SK-N-SH (cell line): ENCODE measurements at regions not wholly inside any gene's neighbourhood (a gene's known extent, or its start where the extent isn't known, plus 50 kb on each side); places are given as distances from the start of the nearest gene placed in this dataset.

Experiments used
- CTCF ChIA-PET: fragments of 300-600, 350-600 bp; formaldehyde crosslinking; extraction: SDS; loops from one replicate; lab custom pipeline; 2021; lab: Yijun Ruan, JAX
- POLR2A ChIA-PET: fragments of 350-600 bp; sonication (Branson Sonifier 250); formaldehyde crosslinking; extraction: SDS; loops from one replicate; lab custom pipeline; 2020; ENCODE audit warnings: antibody characterized with exemption, inconsistent platforms; lab: Yijun Ruan, JAX
- DNase-seq: peaks from one replicate; pipeline ENCODE4 v3.0.0; 2012
- H2AFZ ChIP-seq: fragments of 200-600 bp; sonication (generic); 2 replicates; pipeline ENCODE4 v1.8.1; 2016; ENCODE audit warnings: antibody characterized with exemption, mild to moderate bottlenecking, low read depth
- H3F3A ChIP-seq: fragments of 200-600 bp; sonication (generic); replicated peaks from 2 replicates; pipeline ENCODE3; 2016; ENCODE audit warnings: antibody characterized with exemption, mild to moderate bottlenecking; ENCODE audit not compliant: insufficient read depth
- H3K27ac ChIP-seq, 2 experiments: fragments of 200-500 bp in 1 of 2; fragments of 200-600 bp in 1 of 2; sonication (Bioruptor generic) in 1 of 2; sonication (generic), shearing (Covaris generic) in 1 of 2; 2 replicates each; pipeline versions ENCODE4 v1.5.1 to v1.6.1; 2014 to 2016; ENCODE audit warnings: low read depth in 2 of 2, inconsistent platforms in 1 of 2, low read length in 1 of 2, mild to moderate bottlenecking in 1 of 2, mixed read lengths in 1 of 2
- H3K27me3 ChIP-seq: fragments of 200-600 bp; sonication (generic), shearing (Covaris generic); 2 replicates; pipeline ENCODE4 v1.6.1; 2016; ENCODE audit warnings: mixed run types; ENCODE audit not compliant: insufficient read depth
- H3K36me3 ChIP-seq, 2 experiments: fragments of 200-500 bp in 1 of 2; fragments of 200-600 bp in 1 of 2; sonication (Bioruptor generic) in 1 of 2; sonication (generic) in 1 of 2; replicated peaks in 1 of 2; 2 replicates each; pipeline versions ENCODE3 to v1.5.1; 2014 to 2016; ENCODE audit warnings: low read length in 1 of 2, mild to moderate bottlenecking in 1 of 2; ENCODE audit not compliant: insufficient read depth in 2 of 2, control insufficient read depth in 1 of 2
- H3K4me1 ChIP-seq, 2 experiments: fragments of 200-500 bp in 1 of 2; fragments of 200-600 bp in 1 of 2; sonication (Bioruptor generic) in 1 of 2; sonication (generic), shearing (Covaris generic) in 1 of 2; 2 replicates each; pipeline versions ENCODE4 v1.5.1 to v1.6.1; 2014 to 2016; ENCODE audit warnings: low read depth in 1 of 2, low read length in 1 of 2, mixed run types in 1 of 2; ENCODE audit not compliant: insufficient read depth in 2 of 2, control insufficient read depth in 1 of 2
- H3K4me2 ChIP-seq: fragments of 200-600 bp; sonication (generic), shearing (Covaris generic); 2 replicates; pipeline ENCODE4 v1.6.1; 2017; ENCODE audit warnings: mixed run types
- H3K4me3 ChIP-seq, 2 experiments: fragments of 200-500 bp in 1 of 2; fragments of 200-600 bp in 1 of 2; sonication (Bioruptor generic) in 1 of 2; sonication (generic), shearing (Covaris generic) in 1 of 2; 2 replicates each; pipeline versions ENCODE4 v1.5.1 to v1.8.1; 2014 to 2016; ENCODE audit warnings: low read depth in 2 of 2, inconsistent platforms in 1 of 2, low read length in 1 of 2, mild to moderate bottlenecking in 1 of 2, mixed read lengths in 1 of 2, moderate library complexity in 1 of 2
- H3K79me2 ChIP-seq: fragments of 200-600 bp; sonication (generic); 2 replicates; pipeline ENCODE4 v1.8.1; 2017; ENCODE audit warnings: mild to moderate bottlenecking; ENCODE audit not compliant: insufficient read depth
- H3K9ac ChIP-seq: fragments of 200-600 bp; sonication (generic); 2 replicates; pipeline ENCODE4 v1.6.1; 2017; ENCODE audit warnings: mixed run types
- H3K9me2 ChIP-seq: fragments of 200-600 bp; sonication (generic); 2 replicates; pipeline ENCODE4 v1.6.1; 2017; ENCODE audit warnings: mixed run types
- H3K9me3 ChIP-seq: fragments of 200-600 bp; sonication (generic); 2 replicates; pipeline ENCODE4 v1.6.1; 2017; ENCODE audit warnings: mixed run types, mild to moderate bottlenecking, moderate library complexity
- H4K20me1 ChIP-seq: fragments of 200-600 bp; sonication (generic); 2 replicates; pipeline ENCODE4 v1.6.1; 2017; ENCODE audit warnings: mild to moderate bottlenecking, mixed run types; ENCODE audit not compliant: insufficient read depth
- CTCF ChIP-seq: fragments of 200-600 bp; sonication (generic); IDR thresholded peaks from 2 replicates; pipeline ENCODE4 v1.6.1; 2017; ENCODE audit warnings: antibody characterized with exemption, mild to moderate bottlenecking, moderate library complexity
- ELF1 ChIP-seq: IDR thresholded peaks from 2 replicates; pipeline ENCODE4 v1.4.0; 2012
- EZH2phosphoT487 ChIP-seq: fragments of 200-600 bp; sonication (generic); IDR thresholded peaks from 2 replicates; pipeline ENCODE4 v1.6.1; 2017; ENCODE audit warnings: low read depth, mixed run types, mild to moderate bottlenecking, antibody characterized with exemption, moderate library complexity, borderline replicate concordance
- FOXJ3 ChIP-seq: sonication (generic); formaldehyde crosslinking; IDR thresholded peaks from 2 replicates; pipeline ENCODE4 v1.5.1; 2020; ENCODE audit warnings: mild to moderate bottlenecking, missing genetic modification reagents
- GABPA ChIP-seq: IDR thresholded peaks from 2 replicates; pipeline ENCODE4 v1.4.0; 2012; ENCODE audit warnings: low read depth, mild to moderate bottlenecking
- IRF3 ChIP-seq: fragments of 150-350 bp; IDR thresholded peaks from 2 replicates; pipeline ENCODE4 v1.6.1; 2016; ENCODE audit warnings: mild to moderate bottlenecking, low read depth, low read length
- JUND ChIP-seq: IDR thresholded peaks from 2 replicates; pipeline ENCODE4 v1.4.0; 2012
- PBX3 ChIP-seq: IDR thresholded peaks from 2 replicates; pipeline ENCODE4; 2012
- POLR2AphosphoS5 ChIP-seq: IDR thresholded peaks from 2 replicates; pipeline ENCODE4 v1.6.1; 2012; ENCODE audit warnings: low read depth, low read length
- RFX5 ChIP-seq: IDR thresholded peaks from 2 replicates; pipeline ENCODE4 v1.6.1; 2012; ENCODE audit warnings: mild to moderate bottlenecking, improper control_type of control experiment, low read length
- SIN3A ChIP-seq: IDR thresholded peaks from 2 replicates; pipeline ENCODE4 v1.6.1; 2012; ENCODE audit warnings: low read depth, mild to moderate bottlenecking, low read length, moderate library complexity, borderline replicate concordance
- SMC3 ChIP-seq: IDR thresholded peaks from 2 replicates; pipeline ENCODE4 v1.6.1; 2012; ENCODE audit warnings: low read depth, low read length, improper control_type of control experiment
- TAF1 ChIP-seq: IDR thresholded peaks from 2 replicates; pipeline ENCODE4 v1.6.1; 2012; ENCODE audit warnings: low read depth, mild to moderate bottlenecking, low read length, moderate library complexity, borderline replicate concordance
- TCF12 ChIP-seq: IDR thresholded peaks from 2 replicates; pipeline ENCODE4 v1.4.0; 2012
- TEAD4 ChIP-seq: IDR thresholded peaks from 2 replicates; pipeline ENCODE4 v1.4.0; 2012; ENCODE audit warnings: mild to moderate bottlenecking, borderline replicate concordance; ENCODE audit not compliant: insufficient read depth
- ZBTB33 ChIP-seq: IDR thresholded peaks from 2 replicates; pipeline ENCODE4 v1.4.0; 2012; ENCODE audit warnings: low read depth, borderline replicate concordance
- WGBS: methylation state at CpG from one replicate; pipeline ENCODE4 v1.1.6; 2017; ENCODE audit warnings: low lambda C conversion rate; 5-methylcytosine and 5-hydroxymethylcytosine counted together

GRCh38 chr20:58575776-58576602 is 60.8 kb upstream of the APCDD1L start:
- no peak for DNase-seq
- Histone ChIP-seq H3K4me2 (no peak overlapping the region), H4K20me1 (no peaks in the 10 kb centered on the region), H3F3A (no peaks in the 10 kb centered on the region), H3K9me3 (no peaks in the 10 kb centered on the region), H3K27ac (no peak overlapping the region), H3K79me2 (no peaks in the 10 kb centered on the region), H3K4me3 (no peak overlapping the region), H3K9ac (no peak overlapping the region), H3K36me3 (no peaks in the 10 kb centered on the region), H3K9me2 (no peaks in the 10 kb centered on the region), H3K27me3 (no peaks in the 10 kb centered on the region), H3K4me1 (peaks cover 0 to 9% of the 10 kb centered on the region in 2 experiments; a peak in 2 of 4 replicates), H2AFZ (no peak overlapping the region)
- TF ChIP-seq PBX3 (no peak), TCF12 (no peak), FOXJ3 (CRISPR knock-in tag) (no peak), TAF1 (no peak), SIN3A (no peak), EZH2phosphoT487 (no peak), JUND (no peak), RFX5 (no peak), GABPA (no peak), ZBTB33 (no peak), TEAD4 (no peak), SMC3 (no peak)
- POLR2A ChIA-PET, result no interaction called here
- CTCF ChIA-PET, result interaction anchor here (1.3 kb wide), 1 partner anchor 75 kb away, joined by 3 read pairs; the partner anchor contains the start of gene STX16
- 90% methylated on average over 18 of the region's 24 CpGs for WGBS

GRCh38 chr20:58574469-58574868 is 59.3 kb upstream of the APCDD1L start:
- no peak for DNase-seq
- CTCF ChIA-PET, result no interaction called here
- H3K27me3 ChIP-seq, result no peaks in the 10 kb centered on the region
- 32% methylated on average over 1 of the region's 1 CpG for WGBS
- H2AFZ ChIP-seq, result no peak overlapping the region
- no peaks in the 10 kb centered on the region for H4K20me1 ChIP-seq
- no peaks in the 10 kb centered on the region for H3F3A ChIP-seq
- no peak overlapping the region for H3K27ac ChIP-seq
- POLR2A ChIA-PET, result no interaction called here
- H3K9me3 ChIP-seq, result no peaks in the 10 kb centered on the region
- no peaks in the 10 kb centered on the region for H3K9me2 ChIP-seq
- H3K4me2 ChIP-seq, result no peak overlapping the region
- H3K36me3 ChIP-seq, result no peaks in the 10 kb centered on the region
- H3K4me3 ChIP-seq, result no peak overlapping the region
- peaks cover 0 to 24% of the 10 kb centered on the region in 2 experiments; a peak in 2 of 4 replicates for H3K4me1 ChIP-seq
- no peak overlapping the region for H3K9ac ChIP-seq
- H3K79me2 ChIP-seq, result no peaks in the 10 kb centered on the region
- TF ChIP-seq IRF3 (no peak), PBX3 (no peak), RFX5 (no peak), ELF1 (no peak), SMC3 (no peak), POLR2AphosphoS5 (no peak), FOXJ3 (CRISPR knock-in tag) (no peak), CTCF (no peak), ZBTB33 (no peak), JUND (no peak)
